GM12878 (cell line): ENCODE measurements at regions not wholly inside any gene's neighbourhood (a gene's known extent, or its start where the extent isn't known, plus 50 kb on each side); places are given as distances from the start of the nearest gene placed in this dataset.

Experiments
- BCL11A ChIP-seq: IDR thresholded peaks from 2 replicates; pipeline ENCODE4 v1.6.1; 2011; ENCODE audit warnings: low read depth, low read length
- FOS ChIP-seq: IDR thresholded peaks from 3 replicates; pipeline ENCODE4 v1.6.1; 2011; ENCODE audit warnings: borderline replicate concordance; ENCODE audit not compliant: insufficient read length; ENCODE audit errors: extremely low read depth
- GABPA ChIP-seq: IDR thresholded peaks from 2 replicates; pipeline ENCODE4 v1.6.1; 2014; ENCODE audit warnings: antibody characterized with exemption, low read depth, mild to moderate bottlenecking, inconsistent platforms
- NFYA ChIP-seq: IDR thresholded peaks from 2 replicates; pipeline ENCODE4 v1.6.1; 2011; ENCODE audit warnings: low read depth, mild to moderate bottlenecking, low read length, improper control_type of control experiment, borderline replicate concordance
- POLR2A ChIP-seq: IDR thresholded peaks from 2 replicates; pipeline ENCODE4 v1.6.1; 2011; ENCODE audit warnings: low read depth, mild to moderate bottlenecking, low read length
- POLR2AphosphoS5 ChIP-seq: IDR thresholded peaks from 2 replicates; pipeline ENCODE4 v1.6.1; 2011; ENCODE audit warnings: mild to moderate bottlenecking, low read length, inconsistent platforms
- POU2F2 ChIP-seq: IDR thresholded peaks from 3 replicates; pipeline ENCODE4 v1.6.1; 2011; ENCODE audit warnings: low read depth, mild to moderate bottlenecking, low read length, borderline replicate concordance
- RFX5 ChIP-seq: IDR thresholded peaks from 2 replicates; pipeline ENCODE4 v1.6.1; 2011; ENCODE audit warnings: low read depth, low read length, improper control_type of control experiment
- SUZ12 ChIP-seq: fragments of 200-600 bp; sonication (generic); IDR thresholded peaks from one replicate; pipeline ENCODE4 v1.6.1; 2018; ENCODE audit warnings: antibody characterized with exemption, mild to moderate bottlenecking; ENCODE audit not compliant: unreplicated experiment
- TF ChIP-seq, protein P1 (sequence below): IDR thresholded peaks from 2 replicates; pipeline ENCODE4 v1.6.1; 2012; ENCODE audit warnings: low read length, inconsistent platforms
- TF ChIP-seq, protein P2 (sequence below): fragments of 450-650 bp; IDR thresholded peaks from 2 replicates; pipeline ENCODE4 v1.6.1; 2017; ENCODE audit warnings: mild to moderate bottlenecking, moderate library complexity
- TF ChIP-seq, protein P3 (sequence below): fragments of 450-650 bp; formaldehyde crosslinking; IDR thresholded peaks from 2 replicates; pipeline ENCODE4 v1.5.0; 2022; ENCODE audit warnings: mild to moderate bottlenecking, missing genetic modification characterization
- TF ChIP-seq, protein P4 (sequence below), 3 experiments: IDR thresholded peaks in 2 of 3; conservative IDR thresholded peaks in 1 of 3; 2 replicates each; pipeline ENCODE4 v1.5.1; 2011; ENCODE audit warnings: low read depth in 3 of 3, low read length in 3 of 3, mild to moderate bottlenecking in 3 of 3, control low read depth in 2 of 3, moderate library complexity in 2 of 3, inconsistent platforms in 1 of 3, mixed read lengths in 1 of 3; ENCODE audit not compliant: control insufficient read depth in 2 of 3, insufficient read depth in 1 of 3; ENCODE audit errors: extremely low read depth in 1 of 3
- TF ChIP-seq, protein P5 (sequence below): IDR thresholded peaks from 2 replicates; pipeline ENCODE4 v1.6.1; 2012; ENCODE audit warnings: mild to moderate bottlenecking, low read depth, low read length

DNA sequence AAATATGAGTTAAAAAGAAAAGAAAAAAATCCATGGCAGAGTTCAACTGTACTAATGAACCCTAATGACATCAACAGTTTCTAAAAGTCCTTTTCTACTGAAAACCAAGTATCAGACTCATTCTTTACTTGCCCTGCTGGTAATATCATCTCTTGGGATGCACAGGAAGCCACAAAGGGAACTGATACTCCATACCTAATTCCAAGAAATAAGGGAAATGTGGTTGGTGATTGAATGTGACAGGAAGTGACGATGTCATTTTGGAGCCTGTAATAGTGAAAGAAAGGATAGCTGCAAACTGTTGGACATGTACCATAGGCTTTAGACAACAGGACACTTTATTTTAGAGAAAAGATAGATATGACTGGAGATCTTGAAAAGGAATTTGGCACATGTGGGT lies 98.7 kb upstream of the VAV3 start:
- TF ChIP-seq, protein P1, sequence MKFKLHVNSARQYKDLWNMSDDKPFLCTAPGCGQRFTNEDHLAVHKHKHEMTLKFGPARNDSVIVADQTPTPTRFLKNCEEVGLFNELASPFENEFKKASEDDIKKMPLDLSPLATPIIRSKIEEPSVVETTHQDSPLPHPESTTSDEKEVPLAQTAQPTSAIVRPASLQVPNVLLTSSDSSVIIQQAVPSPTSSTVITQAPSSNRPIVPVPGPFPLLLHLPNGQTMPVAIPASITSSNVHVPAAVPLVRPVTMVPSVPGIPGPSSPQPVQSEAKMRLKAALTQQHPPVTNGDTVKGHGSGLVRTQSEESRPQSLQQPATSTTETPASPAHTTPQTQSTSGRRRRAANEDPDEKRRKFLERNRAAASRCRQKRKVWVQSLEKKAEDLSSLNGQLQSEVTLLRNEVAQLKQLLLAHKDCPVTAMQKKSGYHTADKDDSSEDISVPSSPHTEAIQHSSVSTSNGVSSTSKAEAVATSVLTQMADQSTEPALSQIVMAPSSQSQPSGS: no peak
- no peak for TF ChIP-seq GABPA
- TF ChIP-seq FOS: no peak
- TF ChIP-seq, protein P2, sequence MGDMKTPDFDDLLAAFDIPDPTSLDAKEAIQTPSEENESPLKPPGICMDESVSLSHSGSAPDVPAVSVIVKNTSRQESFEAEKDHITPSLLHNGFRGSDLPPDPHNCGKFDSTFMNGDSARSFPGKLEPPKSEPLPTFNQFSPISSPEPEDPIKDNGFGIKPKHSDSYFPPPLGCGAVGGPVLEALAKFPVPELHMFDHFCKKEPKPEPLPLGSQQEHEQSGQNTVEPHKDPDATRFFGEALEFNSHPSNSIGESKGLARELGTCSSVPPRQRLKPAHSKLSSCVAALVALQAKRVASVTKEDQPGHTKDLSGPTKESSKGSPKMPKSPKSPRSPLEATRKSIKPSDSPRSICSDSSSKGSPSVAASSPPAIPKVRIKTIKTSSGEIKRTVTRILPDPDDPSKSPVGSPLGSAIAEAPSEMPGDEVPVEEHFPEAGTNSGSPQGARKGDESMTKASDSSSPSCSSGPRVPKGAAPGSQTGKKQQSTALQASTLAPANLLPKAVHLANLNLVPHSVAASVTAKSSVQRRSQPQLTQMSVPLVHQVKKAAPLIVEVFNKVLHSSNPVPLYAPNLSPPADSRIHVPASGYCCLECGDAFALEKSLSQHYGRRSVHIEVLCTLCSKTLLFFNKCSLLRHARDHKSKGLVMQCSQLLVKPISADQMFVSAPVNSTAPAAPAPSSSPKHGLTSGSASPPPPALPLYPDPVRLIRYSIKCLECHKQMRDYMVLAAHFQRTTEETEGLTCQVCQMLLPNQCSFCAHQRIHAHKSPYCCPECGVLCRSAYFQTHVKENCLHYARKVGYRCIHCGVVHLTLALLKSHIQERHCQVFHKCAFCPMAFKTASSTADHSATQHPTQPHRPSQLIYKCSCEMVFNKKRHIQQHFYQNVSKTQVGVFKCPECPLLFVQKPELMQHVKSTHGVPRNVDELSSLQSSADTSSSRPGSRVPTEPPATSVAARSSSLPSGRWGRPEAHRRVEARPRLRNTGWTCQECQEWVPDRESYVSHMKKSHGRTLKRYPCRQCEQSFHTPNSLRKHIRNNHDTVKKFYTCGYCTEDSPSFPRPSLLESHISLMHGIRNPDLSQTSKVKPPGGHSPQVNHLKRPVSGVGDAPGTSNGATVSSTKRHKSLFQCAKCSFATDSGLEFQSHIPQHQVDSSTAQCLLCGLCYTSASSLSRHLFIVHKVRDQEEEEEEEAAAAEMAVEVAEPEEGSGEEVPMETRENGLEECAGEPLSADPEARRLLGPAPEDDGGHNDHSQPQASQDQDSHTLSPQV: no peak
- TF ChIP-seq, protein P3, sequence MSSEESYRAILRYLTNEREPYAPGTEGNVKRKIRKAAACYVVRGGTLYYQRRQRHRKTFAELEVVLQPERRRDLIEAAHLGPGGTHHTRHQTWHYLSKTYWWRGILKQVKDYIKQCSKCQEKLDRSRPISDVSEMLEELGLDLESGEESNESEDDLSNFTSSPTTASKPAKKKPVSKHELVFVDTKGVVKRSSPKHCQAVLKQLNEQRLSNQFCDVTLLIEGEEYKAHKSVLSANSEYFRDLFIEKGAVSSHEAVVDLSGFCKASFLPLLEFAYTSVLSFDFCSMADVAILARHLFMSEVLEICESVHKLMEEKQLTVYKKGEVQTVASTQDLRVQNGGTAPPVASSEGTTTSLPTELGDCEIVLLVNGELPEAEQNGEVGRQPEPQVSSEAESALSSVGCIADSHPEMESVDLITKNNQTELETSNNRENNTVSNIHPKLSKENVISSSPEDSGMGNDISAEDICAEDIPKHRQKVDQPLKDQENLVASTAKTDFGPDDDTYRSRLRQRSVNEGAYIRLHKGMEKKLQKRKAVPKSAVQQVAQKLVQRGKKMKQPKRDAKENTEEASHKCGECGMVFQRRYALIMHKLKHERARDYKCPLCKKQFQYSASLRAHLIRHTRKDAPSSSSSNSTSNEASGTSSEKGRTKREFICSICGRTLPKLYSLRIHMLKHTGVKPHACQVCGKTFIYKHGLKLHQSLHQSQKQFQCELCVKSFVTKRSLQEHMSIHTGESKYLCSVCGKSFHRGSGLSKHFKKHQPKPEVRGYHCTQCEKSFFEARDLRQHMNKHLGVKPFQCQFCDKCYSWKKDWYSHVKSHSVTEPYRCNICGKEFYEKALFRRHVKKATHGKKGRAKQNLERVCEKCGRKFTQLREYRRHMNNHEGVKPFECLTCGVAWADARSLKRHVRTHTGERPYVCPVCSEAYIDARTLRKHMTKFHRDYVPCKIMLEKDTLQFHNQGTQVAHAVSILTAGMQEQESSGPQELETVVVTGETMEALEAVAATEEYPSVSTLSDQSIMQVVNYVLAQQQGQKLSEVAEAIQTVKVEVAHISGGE (CRISPR knock-in tag): no peak
- TF ChIP-seq NFYA: no peak
- TF ChIP-seq POLR2AphosphoS5: no peak
- TF ChIP-seq BCL11A: no peak
- TF ChIP-seq, protein P4, sequence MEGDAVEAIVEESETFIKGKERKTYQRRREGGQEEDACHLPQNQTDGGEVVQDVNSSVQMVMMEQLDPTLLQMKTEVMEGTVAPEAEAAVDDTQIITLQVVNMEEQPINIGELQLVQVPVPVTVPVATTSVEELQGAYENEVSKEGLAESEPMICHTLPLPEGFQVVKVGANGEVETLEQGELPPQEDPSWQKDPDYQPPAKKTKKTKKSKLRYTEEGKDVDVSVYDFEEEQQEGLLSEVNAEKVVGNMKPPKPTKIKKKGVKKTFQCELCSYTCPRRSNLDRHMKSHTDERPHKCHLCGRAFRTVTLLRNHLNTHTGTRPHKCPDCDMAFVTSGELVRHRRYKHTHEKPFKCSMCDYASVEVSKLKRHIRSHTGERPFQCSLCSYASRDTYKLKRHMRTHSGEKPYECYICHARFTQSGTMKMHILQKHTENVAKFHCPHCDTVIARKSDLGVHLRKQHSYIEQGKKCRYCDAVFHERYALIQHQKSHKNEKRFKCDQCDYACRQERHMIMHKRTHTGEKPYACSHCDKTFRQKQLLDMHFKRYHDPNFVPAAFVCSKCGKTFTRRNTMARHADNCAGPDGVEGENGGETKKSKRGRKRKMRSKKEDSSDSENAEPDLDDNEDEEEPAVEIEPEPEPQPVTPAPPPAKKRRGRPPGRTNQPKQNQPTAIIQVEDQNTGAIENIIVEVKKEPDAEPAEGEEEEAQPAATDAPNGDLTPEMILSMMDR (IDR thresholded peaks at IDR 0.05 in 2 of 3, conservative IDR thresholded peaks at IDR 0.05 in 1 of 3; ENCODE audit: control insufficient read depth in 2 of 3, extremely low read depth in 1 of 3, insufficient read depth in 1 of 3, low read depth in 3 of 3, low read length in 3 of 3): no peak
- no peak for TF ChIP-seq POU2F2
- TF ChIP-seq SUZ12: no peak
- no peak for TF ChIP-seq POLR2A
- TF ChIP-seq RFX5: no peak
- TF ChIP-seq, protein P5, sequence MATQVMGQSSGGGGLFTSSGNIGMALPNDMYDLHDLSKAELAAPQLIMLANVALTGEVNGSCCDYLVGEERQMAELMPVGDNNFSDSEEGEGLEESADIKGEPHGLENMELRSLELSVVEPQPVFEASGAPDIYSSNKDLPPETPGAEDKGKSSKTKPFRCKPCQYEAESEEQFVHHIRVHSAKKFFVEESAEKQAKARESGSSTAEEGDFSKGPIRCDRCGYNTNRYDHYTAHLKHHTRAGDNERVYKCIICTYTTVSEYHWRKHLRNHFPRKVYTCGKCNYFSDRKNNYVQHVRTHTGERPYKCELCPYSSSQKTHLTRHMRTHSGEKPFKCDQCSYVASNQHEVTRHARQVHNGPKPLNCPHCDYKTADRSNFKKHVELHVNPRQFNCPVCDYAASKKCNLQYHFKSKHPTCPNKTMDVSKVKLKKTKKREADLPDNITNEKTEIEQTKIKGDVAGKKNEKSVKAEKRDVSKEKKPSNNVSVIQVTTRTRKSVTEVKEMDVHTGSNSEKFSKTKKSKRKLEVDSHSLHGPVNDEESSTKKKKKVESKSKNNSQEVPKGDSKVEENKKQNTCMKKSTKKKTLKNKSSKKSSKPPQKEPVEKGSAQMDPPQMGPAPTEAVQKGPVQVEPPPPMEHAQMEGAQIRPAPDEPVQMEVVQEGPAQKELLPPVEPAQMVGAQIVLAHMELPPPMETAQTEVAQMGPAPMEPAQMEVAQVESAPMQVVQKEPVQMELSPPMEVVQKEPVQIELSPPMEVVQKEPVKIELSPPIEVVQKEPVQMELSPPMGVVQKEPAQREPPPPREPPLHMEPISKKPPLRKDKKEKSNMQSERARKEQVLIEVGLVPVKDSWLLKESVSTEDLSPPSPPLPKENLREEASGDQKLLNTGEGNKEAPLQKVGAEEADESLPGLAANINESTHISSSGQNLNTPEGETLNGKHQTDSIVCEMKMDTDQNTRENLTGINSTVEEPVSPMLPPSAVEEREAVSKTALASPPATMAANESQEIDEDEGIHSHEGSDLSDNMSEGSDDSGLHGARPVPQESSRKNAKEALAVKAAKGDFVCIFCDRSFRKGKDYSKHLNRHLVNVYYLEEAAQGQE: no peak
